Ishikawa (cell line): ENCODE measurements at regions not wholly inside any gene's neighbourhood (a gene's known extent, or its start where the extent isn't known, plus 50 kb on each side); places are given as distances from the start of the nearest gene placed in this dataset.

Experiments
- CEBPB ChIP-seq: IDR thresholded peaks from 2 replicates; pipeline ENCODE4 v1.6.1; 2012
- CREB1 ChIP-seq: IDR thresholded peaks from 2 replicates; pipeline ENCODE4 v1.6.1; 2012; ENCODE audit warnings: low read depth
- EGR1 ChIP-seq: IDR thresholded peaks from 2 replicates; pipeline ENCODE4 v1.6.1; 2012
- EP300 ChIP-seq: IDR thresholded peaks from 2 replicates; pipeline ENCODE4 v1.6.1; 2012; ENCODE audit warnings: borderline replicate concordance
- FOXM1 ChIP-seq: IDR thresholded peaks from 2 replicates; pipeline ENCODE4 v1.6.1; 2012; ENCODE audit warnings: low read depth, borderline replicate concordance
- NFIC ChIP-seq: IDR thresholded peaks from 2 replicates; pipeline ENCODE4 v1.6.1; 2012
- RAD21 ChIP-seq: IDR thresholded peaks from 2 replicates; pipeline ENCODE4 v1.6.1; 2012; ENCODE audit warnings: low read depth
- TAF1 ChIP-seq: IDR thresholded peaks from 2 replicates; pipeline ENCODE4 v1.6.1; 2012; ENCODE audit warnings: low read depth, mild to moderate bottlenecking
- TCF12 ChIP-seq: IDR thresholded peaks from 2 replicates; pipeline ENCODE4 v1.6.1; 2012; ENCODE audit warnings: low read depth
- TEAD4 ChIP-seq: IDR thresholded peaks from 2 replicates; pipeline ENCODE4 v1.6.1; 2012
- YY1 ChIP-seq: IDR thresholded peaks from 2 replicates; pipeline ENCODE4 v1.6.1; 2012; ENCODE audit warnings: low read depth
- ZBTB7A ChIP-seq: IDR thresholded peaks from 2 replicates; pipeline ENCODE4 v1.6.1; 2012; ENCODE audit warnings: low read depth
- TF ChIP-seq, protein P1 (sequence below): IDR thresholded peaks from 2 replicates; pipeline ENCODE4 v1.6.1; 2012; ENCODE audit warnings: low read depth, mild to moderate bottlenecking
- TF ChIP-seq, protein P2 (sequence below): IDR thresholded peaks from 2 replicates; pipeline ENCODE4 v1.6.1; 2012
- TF ChIP-seq, protein P3 (sequence below): IDR thresholded peaks from 2 replicates; pipeline ENCODE4 v1.6.1; 2012

DNA sequence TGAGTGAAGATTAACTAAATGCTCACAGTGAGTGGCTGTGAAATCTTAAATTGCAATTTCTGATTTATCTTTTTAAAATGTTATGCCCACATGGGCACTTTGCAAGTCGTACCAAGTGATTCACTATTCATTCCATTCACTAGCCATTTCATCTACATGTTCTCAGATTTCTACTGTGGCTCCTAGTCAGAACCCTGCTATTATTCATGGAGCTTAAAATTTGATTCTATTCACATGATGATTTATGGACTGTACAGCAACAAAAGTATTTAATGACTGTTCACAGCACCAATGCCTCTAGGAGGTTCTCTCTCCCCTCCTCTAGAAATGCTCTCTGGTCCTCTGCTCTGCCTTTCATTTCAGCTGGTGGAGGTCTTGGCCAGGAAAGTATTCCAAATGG lies 133.5 kb upstream of the MAP3K7 start:
- no peak for TF ChIP-seq CEBPB
- no peak for TF ChIP-seq TAF1
- no peak for TF ChIP-seq FOXM1
- no peak for TF ChIP-seq TCF12
- no peak for TF ChIP-seq RAD21
- TF ChIP-seq ZBTB7A: no peak
- TF ChIP-seq, protein P1, sequence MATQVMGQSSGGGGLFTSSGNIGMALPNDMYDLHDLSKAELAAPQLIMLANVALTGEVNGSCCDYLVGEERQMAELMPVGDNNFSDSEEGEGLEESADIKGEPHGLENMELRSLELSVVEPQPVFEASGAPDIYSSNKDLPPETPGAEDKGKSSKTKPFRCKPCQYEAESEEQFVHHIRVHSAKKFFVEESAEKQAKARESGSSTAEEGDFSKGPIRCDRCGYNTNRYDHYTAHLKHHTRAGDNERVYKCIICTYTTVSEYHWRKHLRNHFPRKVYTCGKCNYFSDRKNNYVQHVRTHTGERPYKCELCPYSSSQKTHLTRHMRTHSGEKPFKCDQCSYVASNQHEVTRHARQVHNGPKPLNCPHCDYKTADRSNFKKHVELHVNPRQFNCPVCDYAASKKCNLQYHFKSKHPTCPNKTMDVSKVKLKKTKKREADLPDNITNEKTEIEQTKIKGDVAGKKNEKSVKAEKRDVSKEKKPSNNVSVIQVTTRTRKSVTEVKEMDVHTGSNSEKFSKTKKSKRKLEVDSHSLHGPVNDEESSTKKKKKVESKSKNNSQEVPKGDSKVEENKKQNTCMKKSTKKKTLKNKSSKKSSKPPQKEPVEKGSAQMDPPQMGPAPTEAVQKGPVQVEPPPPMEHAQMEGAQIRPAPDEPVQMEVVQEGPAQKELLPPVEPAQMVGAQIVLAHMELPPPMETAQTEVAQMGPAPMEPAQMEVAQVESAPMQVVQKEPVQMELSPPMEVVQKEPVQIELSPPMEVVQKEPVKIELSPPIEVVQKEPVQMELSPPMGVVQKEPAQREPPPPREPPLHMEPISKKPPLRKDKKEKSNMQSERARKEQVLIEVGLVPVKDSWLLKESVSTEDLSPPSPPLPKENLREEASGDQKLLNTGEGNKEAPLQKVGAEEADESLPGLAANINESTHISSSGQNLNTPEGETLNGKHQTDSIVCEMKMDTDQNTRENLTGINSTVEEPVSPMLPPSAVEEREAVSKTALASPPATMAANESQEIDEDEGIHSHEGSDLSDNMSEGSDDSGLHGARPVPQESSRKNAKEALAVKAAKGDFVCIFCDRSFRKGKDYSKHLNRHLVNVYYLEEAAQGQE: no peak
- TF ChIP-seq TEAD4: no peak
- TF ChIP-seq EGR1: no peak

DNA sequence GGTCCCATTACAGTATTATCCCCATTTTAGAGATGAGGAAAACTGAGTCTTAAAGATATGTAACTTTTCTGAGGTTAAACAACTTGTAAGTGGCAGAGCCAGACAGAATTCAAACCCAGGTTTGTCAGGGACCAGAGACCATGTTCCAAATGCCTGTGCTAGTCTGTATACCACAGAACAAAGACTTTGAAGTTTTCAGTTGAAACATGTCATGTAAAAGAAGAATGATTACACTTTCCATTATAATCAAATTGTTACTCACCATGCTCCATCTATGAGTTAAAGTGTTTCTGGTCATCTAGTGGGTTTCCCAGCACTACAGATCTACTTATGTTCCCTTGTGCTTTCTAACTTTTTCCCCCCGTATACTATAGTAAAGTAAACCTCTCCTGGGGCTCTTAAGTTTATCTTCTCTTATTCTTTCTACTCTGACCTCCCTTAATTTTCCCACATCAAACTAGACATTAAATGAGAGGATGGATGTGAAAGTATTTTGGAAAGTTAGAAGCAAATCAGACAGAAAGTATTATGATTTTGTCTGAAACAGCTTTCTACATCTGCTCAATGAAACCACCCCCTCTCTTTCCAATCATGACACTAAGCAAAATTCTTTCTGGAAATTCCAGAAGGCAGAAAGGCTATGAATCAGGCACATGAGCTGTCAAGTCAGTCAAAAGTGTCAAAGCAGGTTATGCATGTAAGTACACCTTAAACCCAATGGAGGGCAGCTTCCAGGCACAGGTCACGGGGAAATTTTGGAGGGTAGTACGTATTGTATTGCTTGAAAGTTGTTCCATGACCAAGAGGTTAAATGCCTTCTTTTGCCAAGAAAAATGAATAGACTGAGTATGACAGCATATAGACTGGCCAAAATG lies 132.7 kb upstream of the MAP3K7 start:
- TF ChIP-seq CREB1 (no peak), TEAD4 (no peak), EGR1 (no peak), TCF12 (no peak), EP300 (no peak), YY1 (no peak), RAD21 (no peak)
- TF ChIP-seq, protein P2, sequence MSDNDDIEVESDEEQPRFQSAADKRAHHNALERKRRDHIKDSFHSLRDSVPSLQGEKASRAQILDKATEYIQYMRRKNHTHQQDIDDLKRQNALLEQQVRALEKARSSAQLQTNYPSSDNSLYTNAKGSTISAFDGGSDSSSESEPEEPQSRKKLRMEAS: no peak
- TF ChIP-seq, protein P1: no peak
- TF ChIP-seq, protein P3, sequence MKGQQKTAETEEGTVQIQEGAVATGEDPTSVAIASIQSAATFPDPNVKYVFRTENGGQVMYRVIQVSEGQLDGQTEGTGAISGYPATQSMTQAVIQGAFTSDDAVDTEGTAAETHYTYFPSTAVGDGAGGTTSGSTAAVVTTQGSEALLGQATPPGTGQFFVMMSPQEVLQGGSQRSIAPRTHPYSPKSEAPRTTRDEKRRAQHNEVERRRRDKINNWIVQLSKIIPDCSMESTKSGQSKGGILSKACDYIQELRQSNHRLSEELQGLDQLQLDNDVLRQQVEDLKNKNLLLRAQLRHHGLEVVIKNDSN: no peak

DNA sequence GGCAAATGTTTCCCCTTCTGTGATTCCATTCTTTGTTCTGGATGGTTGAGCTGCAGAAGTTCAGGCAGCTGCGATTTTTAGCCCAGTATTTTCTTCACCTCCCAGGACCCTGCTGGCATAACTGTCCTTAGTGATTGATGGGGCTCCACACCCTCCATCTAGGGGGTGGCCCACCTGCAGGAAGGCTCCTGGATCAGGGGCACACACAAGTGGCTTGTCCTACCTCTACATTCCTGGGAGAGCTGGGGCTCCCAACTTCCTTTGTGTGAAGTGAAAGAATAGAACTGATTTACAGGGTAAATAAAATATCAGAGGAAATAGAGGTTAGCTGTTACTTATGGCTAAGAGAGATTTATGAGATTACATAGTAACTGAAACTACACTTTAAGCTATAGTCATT lies 129.5 kb upstream of the MAP3K7 start:
- TF ChIP-seq, protein P1: no peak
- TF ChIP-seq, protein P3: no peak
- no peak for TF ChIP-seq NFIC
- TF ChIP-seq TAF1: no peak
- no peak for TF ChIP-seq TCF12
- TF ChIP-seq RAD21: no peak
- TF ChIP-seq FOXM1: no peak
- TF ChIP-seq, protein P2: no peak
- no peak for TF ChIP-seq EP300
- no peak for TF ChIP-seq TEAD4
- TF ChIP-seq EGR1: no peak
- TF ChIP-seq ZBTB7A: no peak
- TF ChIP-seq YY1: no peak

DNA sequence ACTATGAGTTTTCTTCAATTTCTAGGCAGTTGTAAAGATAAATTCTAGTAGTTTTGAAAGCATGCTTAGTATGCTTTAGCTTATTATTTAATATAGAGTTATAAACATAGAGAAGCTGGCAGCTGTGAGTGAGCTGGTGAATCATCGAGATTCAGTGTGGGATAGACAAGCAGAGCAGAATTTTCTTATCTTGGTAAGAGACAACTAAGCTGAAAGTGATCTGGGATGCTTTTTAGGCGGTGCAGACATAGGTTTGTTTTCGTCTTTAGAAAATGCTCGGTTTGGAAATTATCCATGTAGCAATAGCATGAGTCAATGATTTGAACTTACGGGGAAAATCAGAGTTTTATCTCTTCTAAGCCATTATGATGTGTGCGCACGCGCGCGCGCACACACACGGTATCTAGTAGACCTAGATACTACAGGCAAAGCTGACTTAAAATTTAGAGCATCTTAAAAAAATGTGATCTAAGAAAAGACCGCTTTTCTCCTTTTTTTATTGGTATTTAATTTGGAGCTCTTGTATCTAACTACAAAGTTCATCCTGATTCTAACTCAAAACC lies 128.3 kb upstream of the MAP3K7 start:
- no peak for TF ChIP-seq NFIC
- TF ChIP-seq ZBTB7A: no peak
- no peak for TF ChIP-seq FOXM1
- TF ChIP-seq CREB1: no peak
- TF ChIP-seq TEAD4: no peak
- TF ChIP-seq CEBPB: no peak
